Tibial nerve (tissue), 4 donors: ENCODE measurements at regions not wholly inside any gene's neighbourhood (a gene's known extent, or its start where the extent isn't known, plus 50 kb on each side); places are given as distances from the start of the nearest gene placed in this dataset.

Source experiments
- CTCF ChIP-seq, 5 experiments: fragments of 200-600 bp in 3 of 5; fragments of 450-650 bp in 2 of 5; sonication (generic) in 3 of 5; IDR thresholded peaks; one replicate each; pipeline ENCODE4 v1.5.1; 2016 to 2019; ENCODE audit warnings: antibody characterized with exemption in 5 of 5, mild to moderate bottlenecking in 3 of 5, moderate library complexity in 2 of 5
- EP300 ChIP-seq, 2 donors: sonication (generic); formaldehyde crosslinking; IDR thresholded peaks; one replicate each; pipeline ENCODE4 v1.6.1; 2017; ENCODE audit warnings: antibody characterized with exemption in 2 of 2, mild to moderate bottlenecking in 1 of 2
- POLR2A ChIP-seq, 2 donors: fragments of 450-650 bp; IDR thresholded peaks; one replicate each; pipeline ENCODE4 v1.6.1; 2017; ENCODE audit warnings: antibody characterized with exemption in 2 of 2, mild to moderate bottlenecking in 2 of 2, moderate library complexity in 2 of 2

GRCh38 chr12:22881878-22882385, 257.0 kb downstream of the ETNK1 start:
- TF ChIP-seq CTCF (IDR thresholded peaks at IDR 0.05) (no peak), EP300 (IDR thresholded peaks at IDR 0.05) (no peak), POLR2A (IDR thresholded peaks at IDR 0.05) (no peak)
